ENCODE measurements at regions not wholly inside any gene's neighbourhood (a gene's known extent, or its start where the extent isn't known, plus 50 kb on each side); places are given as distances from the start of the nearest gene placed in this dataset.
"Not testable (repeated sequence)": the region's sequence is repeated elsewhere in the genome, so short reads cannot be mapped to it uniquely, and the experiment has no call there.

DNA sequence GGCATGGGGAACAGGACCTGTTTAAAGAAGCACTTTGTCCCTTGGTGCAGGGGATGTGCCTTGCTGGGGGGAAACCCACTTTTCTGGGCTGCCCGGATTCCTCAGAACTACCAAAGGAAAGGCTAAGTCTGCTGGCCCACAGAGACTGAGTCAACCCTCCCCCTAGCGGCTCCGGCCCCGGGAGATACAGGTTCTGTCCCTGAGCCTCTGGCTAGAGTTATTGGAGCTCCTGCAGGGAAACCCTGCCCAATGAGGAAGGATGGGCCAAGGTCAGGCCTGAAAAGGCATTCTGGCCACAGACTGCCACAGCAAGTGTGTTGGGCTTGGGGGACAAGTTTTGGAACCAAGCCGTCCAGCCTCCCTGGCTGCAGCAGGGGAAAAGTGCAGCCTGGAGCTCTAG, 490.9 kb upstream of the ACTRT1 start:
- Mint-ChIP-seq H3K27me3 (no peaks in the 10 kb centered on the region), H3K27ac (no peak overlapping the region), H3K4me3 (no peak overlapping the region), H3K9me3 (peaks cover 4% of the 10 kb centered on the region), H3K36me3 (ENCODE audit: low read depth) (no peaks in the 10 kb centered on the region), H3K4me1 (no peaks in the 10 kb centered on the region)
- ATAC-seq (replicated peaks) = no peak

DNA sequence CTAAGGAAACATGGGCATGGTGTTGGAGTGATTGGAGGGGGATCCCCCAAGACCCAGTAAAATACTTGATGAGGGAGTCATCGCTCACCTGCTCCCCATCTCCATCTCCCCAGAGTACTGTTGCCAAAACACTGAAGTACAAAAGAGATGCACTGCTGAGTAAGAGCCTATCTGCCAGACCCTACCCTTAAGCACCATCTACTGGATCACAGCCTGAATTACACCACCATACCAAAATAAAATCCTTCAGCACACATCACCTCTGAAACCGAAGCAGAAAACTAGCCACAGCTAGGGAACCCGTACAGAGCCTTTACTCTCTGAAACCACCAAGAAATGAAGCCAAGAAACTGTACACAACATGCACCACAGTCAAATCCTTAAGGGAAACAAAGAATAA, 466.3 kb upstream of the ACTRT1 start:
- no peak for ATAC-seq (replicated peaks)

DNA sequence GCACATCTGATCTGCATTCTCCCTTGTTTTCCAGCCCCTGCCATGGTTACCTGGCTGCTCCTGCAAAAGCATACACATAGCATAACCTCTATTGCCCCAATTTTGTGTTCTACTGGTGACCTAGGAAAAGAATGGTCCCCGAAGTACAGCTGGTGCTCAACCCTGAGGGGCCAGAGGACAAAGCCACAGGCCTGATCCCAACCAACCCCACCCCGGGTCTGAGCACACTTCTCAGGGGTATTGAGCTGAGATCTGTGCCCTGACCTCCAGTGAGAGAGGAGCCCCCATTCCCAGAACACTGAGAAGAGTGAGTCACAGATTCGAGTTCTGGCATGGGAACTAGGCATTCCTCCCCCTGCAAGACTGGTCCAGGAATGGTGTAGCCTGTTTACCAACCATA, 465.5 kb upstream of the ACTRT1 start:
- ATAC-seq (replicated peaks) = no peak
- Mint-ChIP-seq H3K27me3 (no peaks in the 10 kb centered on the region), H3K4me1 (no peaks in the 10 kb centered on the region), H3K36me3 (ENCODE audit: low read depth) (no peaks in the 10 kb centered on the region), H3K9me3 (peaks cover 3% of the 10 kb centered on the region), H3K4me3 (no peak overlapping the region), H3K27ac (no peak overlapping the region)

More for the DNA sequence above, 466.3 kb upstream of the ACTRT1 start:
- H3K9me3 Mint-ChIP-seq = peaks cover 3% of the 10 kb centered on the region
- H3K36me3 Mint-ChIP-seq (ENCODE audit: low read depth) = no peaks in the 10 kb centered on the region
- no peaks in the 10 kb centered on the region for H3K4me1 Mint-ChIP-seq
- H3K27ac Mint-ChIP-seq = no peak overlapping the region
- no peak overlapping the region for H3K4me3 Mint-ChIP-seq
- no peaks in the 10 kb centered on the region for H3K27me3 Mint-ChIP-seq

DNA sequence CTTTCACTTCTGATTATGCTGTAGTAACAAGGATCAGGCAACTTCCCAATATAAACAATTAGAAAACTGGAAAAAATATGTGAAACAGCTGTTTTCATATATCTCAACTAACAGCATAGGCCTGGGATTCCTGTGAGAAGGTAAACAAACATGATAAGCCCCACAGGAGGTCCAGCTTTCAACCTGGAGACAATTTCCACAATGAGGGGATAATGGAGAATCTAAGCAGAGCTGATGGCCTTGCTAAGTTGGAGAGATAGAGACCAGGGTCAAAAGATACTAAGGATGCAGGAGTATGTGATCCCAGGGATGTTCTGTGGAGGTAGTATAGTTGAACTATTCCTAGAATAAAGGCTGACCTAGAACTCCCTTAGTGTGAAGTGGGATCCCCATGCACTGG, 452.3 kb upstream of the ACTRT1 start:
- H3K4me1 Mint-ChIP-seq = no peaks in the 10 kb centered on the region
- no peaks in the 10 kb centered on the region for H3K27me3 Mint-ChIP-seq
- H3K36me3 Mint-ChIP-seq (ENCODE audit: low read depth) = no peaks in the 10 kb centered on the region
- H3K27ac Mint-ChIP-seq = no peak overlapping the region
- no peak for ATAC-seq (replicated peaks)
- no peak overlapping the region for H3K4me3 Mint-ChIP-seq
- no peaks in the 10 kb centered on the region for H3K9me3 Mint-ChIP-seq

DNA sequence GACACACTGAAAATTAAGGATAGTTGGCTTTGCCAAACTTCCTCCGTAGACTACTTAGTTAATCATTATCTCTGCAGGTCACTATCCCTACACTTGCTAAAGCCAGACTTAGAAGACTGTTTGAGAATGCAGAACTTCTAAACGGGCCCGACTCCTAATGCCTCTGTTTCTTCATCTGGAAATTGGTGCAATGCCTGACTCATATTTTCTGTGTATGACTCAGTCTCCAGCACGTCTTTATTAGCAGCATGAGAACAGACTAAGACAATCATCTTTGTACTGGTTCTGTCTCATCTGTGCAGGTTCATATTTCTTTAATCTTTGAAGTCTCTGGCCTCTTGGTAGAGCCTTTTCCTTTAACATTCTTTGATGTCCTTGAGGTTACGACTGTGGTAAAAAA, 411.9 kb upstream of the ACTRT1 start:
- Mint-ChIP-seq H3K27ac (no peak overlapping the region), H3K36me3 (ENCODE audit: low read depth) (no peaks in the 10 kb centered on the region), H3K4me1 (no peaks in the 10 kb centered on the region), H3K27me3 (no peaks in the 10 kb centered on the region), H3K9me3 (peaks cover 4% of the 10 kb centered on the region), H3K4me3 (no peak overlapping the region)
- ATAC-seq (replicated peaks) = no peak

DNA sequence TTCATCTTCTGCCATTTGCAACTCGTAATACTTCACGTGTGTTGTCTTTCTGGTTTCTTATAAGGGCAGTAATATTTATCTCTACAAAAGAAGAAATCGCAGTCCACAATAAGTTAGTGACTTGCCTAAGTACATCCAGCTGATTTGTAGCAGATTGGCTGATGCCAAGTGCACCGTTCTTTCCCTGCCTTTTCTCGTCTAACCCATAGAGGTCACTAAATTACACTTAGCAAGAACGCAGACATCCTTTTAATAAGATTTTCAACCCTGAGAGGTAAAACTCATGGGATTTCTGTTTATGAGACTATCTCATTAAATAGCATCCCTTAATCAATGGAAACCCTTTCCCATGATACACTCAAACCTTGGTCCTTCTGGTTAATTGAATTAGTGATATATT, 408.6 kb upstream of the ACTRT1 start:
- H3K9me3 Mint-ChIP-seq = peaks cover 4% of the 10 kb centered on the region
- no peak overlapping the region for H3K27ac Mint-ChIP-seq
- H3K36me3 Mint-ChIP-seq (ENCODE audit: low read depth) = no peaks in the 10 kb centered on the region
- no peak overlapping the region for H3K4me3 Mint-ChIP-seq
- no peaks in the 10 kb centered on the region for H3K4me1 Mint-ChIP-seq
- ATAC-seq (replicated peaks) = no peak
- H3K27me3 Mint-ChIP-seq = no peaks in the 10 kb centered on the region

DNA sequence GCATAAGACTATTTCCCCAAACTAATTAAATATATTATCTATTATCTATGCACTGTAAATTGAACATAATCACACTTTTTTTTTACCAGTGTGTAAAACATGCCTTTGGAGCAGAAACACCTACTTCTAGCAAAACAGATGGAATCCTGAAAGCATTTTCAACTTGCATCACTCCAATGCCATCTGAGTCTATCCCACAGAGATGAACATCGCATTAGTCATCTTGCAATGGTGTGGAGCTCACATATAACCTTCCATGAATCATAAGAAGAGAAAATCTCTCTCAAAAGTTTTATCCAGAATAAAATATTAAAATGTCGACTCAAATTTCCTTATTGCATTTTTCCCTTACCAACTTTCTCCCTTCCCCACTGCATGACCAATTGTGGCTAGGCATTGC, 406.7 kb upstream of the ACTRT1 start:
- Mint-ChIP-seq H3K27me3 (no peaks in the 10 kb centered on the region), H3K4me1 (no peaks in the 10 kb centered on the region), H3K4me3 (no peak overlapping the region), H3K36me3 (ENCODE audit: low read depth) (no peaks in the 10 kb centered on the region), H3K9me3 (peaks cover 7% of the 10 kb centered on the region), H3K27ac (no peak overlapping the region)
- ATAC-seq (replicated peaks) = no peak

DNA sequence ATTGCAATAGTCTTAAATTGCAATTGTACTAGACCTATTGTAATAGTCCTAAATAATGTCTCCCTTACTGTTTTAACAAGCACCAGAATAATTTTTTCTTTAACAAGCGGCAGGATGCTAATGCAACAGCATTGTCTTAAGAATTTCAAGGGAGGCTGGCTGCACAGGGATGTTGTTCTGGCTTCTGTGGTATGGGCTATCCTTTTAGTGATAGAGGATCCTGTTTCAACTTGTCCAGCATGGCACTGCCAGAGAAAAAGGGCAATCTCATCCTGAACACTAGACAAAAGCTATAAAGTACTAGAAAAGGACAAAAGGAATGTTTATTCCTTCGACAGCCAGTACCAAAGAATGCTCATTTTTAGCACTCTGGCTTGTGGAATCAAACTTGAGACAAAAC, 405.5 kb upstream of the ACTRT1 start:
- no peaks in the 10 kb centered on the region for H3K4me1 Mint-ChIP-seq

DNA sequence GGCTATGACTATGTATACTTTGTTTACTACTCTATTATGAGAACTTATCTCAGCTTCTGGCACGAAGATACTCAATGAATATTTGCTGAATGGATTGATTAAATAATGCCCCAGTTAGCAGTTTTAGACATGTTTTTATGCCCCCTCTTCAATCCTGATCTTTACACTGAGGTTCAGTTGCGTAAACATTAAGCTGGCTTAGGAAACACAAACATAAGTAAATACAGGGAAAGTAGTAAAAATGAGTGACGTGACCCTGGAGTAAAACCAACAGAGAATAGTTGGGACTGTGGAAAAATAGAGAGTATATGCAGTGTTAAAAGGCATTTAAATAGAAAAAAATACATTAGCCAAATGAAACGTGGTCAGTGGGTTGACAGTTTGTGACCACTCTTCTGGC, 387.0 kb upstream of the ACTRT1 start:
- no peak overlapping the region for H3K4me3 Mint-ChIP-seq
- no peaks in the 10 kb centered on the region for H3K36me3 Mint-ChIP-seq (ENCODE audit: low read depth)
- H3K27me3 Mint-ChIP-seq = no peaks in the 10 kb centered on the region
- no peaks in the 10 kb centered on the region for H3K9me3 Mint-ChIP-seq
- H3K27ac Mint-ChIP-seq = no peak overlapping the region
- H3K4me1 Mint-ChIP-seq = no peaks in the 10 kb centered on the region
- ATAC-seq (replicated peaks) = no peak

More for the DNA sequence above, 405.5 kb upstream of the ACTRT1 start:
- H3K27me3 Mint-ChIP-seq = no peaks in the 10 kb centered on the region
- H3K36me3 Mint-ChIP-seq (ENCODE audit: low read depth) = no peaks in the 10 kb centered on the region
- ATAC-seq (replicated peaks) = no peak
- no peak overlapping the region for H3K4me3 Mint-ChIP-seq
- H3K27ac Mint-ChIP-seq = no peak overlapping the region
- peaks cover 8% of the 10 kb centered on the region for H3K9me3 Mint-ChIP-seq

DNA sequence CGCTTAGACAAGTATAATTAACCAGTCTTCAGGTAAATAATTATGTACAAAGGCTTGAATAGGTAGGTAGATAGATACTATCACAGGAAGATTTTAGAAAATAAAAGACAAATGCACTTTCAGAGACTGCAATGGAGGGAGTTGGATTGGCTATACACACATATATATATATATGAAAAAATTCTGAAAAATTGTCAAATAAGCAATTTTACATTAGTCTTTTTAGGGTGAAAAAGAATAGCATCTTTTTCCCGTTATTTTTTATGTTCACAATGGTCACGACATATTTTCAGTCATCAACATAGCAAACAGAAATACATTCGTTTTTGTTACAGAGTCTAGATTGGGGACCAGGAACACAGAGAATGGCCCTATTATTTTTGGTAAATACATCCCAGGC, 385.9 kb upstream of the ACTRT1 start:
- no peaks in the 10 kb centered on the region for H3K4me1 Mint-ChIP-seq
- no peaks in the 10 kb centered on the region for H3K27me3 Mint-ChIP-seq
- H3K27ac Mint-ChIP-seq = no peak overlapping the region
- H3K36me3 Mint-ChIP-seq (ENCODE audit: low read depth) = no peaks in the 10 kb centered on the region
- no peak for ATAC-seq (replicated peaks)
- no peak overlapping the region for H3K4me3 Mint-ChIP-seq
- H3K9me3 Mint-ChIP-seq = no peaks in the 10 kb centered on the region

DNA sequence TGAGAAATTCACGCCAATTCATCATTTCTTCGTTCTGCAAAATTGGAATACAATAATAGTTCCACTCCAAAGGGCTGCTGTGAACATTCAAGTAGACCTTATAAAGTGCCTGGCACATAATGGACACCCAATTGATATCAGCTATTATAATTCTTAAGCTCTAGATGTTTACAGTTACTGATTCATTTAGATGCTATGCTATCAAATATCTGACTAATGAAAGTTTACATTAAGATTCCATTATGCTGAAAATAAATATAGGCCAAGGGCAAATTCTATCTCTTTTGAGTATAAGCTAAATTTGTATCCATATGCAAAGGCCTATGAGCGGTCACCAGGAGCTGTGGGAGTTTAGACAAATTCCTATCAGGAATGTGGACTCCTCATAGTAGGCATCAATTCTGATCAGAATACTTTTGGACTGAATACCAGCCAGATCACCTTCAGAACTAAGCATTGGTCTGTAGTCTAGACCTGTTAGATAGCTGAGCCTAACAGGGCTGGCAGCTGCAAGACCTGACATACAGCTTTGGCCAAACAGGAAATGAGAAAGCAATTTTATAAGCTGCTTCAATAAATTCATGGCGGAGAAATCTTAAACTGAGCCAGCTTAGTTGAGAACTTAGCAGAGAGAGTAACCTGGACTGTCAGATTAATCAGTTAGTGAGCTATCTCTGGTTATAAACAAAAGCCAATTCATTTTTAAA, 384.3 kb upstream of the ACTRT1 start:
- Mint-ChIP-seq H3K4me1 (no peaks in the 10 kb centered on the region), H3K27ac (no peak overlapping the region), H3K9me3 (no peaks in the 10 kb centered on the region), H3K4me3 (no peak overlapping the region), H3K27me3 (no peaks in the 10 kb centered on the region), H3K36me3 (ENCODE audit: low read depth) (no peaks in the 10 kb centered on the region)
- no peak for ATAC-seq (replicated peaks)

DNA sequence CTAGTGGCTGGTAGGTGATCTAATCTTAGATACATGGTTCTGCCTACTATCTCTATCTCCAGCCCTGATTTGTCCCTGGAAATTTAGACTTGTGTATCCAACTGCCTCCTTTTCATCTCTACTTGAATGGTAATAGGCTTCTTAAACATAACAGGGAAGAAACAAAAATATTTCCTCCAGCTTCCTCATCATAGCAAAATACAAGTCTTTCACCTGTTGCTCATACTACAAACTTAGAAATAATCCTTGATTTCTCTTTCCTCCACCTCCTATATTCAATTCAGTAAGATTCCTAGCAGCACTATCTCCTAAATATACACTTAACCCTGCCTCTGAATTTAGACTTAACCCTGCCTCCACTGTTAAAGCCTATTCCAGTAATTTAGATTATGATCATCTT, 373.3 kb upstream of the ACTRT1 start:
- no peak for ATAC-seq (replicated peaks)
- Mint-ChIP-seq H3K27me3 (no peaks in the 10 kb centered on the region), H3K4me3 (no peak overlapping the region), H3K36me3 (ENCODE audit: low read depth) (no peaks in the 10 kb centered on the region), H3K4me1 (no peaks in the 10 kb centered on the region), H3K9me3 (no peaks in the 10 kb centered on the region), H3K27ac (no peak overlapping the region)

DNA sequence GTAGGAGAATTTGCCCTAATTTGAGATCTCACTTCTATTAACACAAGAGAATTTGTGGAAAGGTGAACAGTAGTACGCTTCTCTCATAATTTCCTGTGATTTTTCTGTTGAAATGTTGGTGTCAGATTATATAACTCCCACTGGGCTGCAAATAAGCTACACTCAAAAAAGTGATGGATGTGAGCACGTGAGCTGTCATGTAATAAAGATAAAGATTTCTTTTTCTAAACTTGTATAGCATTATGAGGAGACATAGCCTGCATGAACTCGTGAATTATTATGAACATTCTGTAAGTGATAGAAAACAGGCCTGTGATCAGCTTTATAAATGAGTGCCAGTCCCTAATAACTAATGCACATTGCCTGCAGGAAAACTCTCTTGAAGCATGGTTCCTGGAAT, 356.6 kb upstream of the ACTRT1 start:
- no peaks in the 10 kb centered on the region for H3K27me3 Mint-ChIP-seq

DNA sequence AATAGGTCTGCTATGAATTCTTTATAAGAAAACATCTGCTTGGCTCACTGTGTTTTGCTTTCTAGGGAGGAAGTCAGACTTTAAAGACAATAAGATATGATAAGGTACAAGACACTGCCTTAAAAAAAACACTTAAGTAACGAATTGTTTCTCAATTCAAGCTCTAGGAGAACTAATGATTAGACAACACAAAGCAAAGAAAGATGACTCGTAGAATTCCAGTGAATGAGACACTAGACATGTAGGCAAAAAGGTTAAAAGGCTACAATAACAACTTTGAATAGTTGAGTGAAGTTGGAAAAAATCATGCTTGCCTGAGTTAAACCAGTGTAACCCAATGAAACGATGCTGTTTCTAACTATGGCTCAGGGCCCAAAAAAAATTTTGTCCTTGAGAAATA, 344.4 kb upstream of the ACTRT1 start:
- Mint-ChIP-seq H3K36me3 (ENCODE audit: low read depth) (no peaks in the 10 kb centered on the region), H3K4me3 (no peak overlapping the region), H3K27me3 (no peaks in the 10 kb centered on the region), H3K27ac (no peak overlapping the region), H3K4me1 (no peaks in the 10 kb centered on the region), H3K9me3 (no peaks in the 10 kb centered on the region)
- ATAC-seq (replicated peaks) = no peak

More for the DNA sequence above, 356.6 kb upstream of the ACTRT1 start:
- Mint-ChIP-seq H3K4me1 (no peaks in the 10 kb centered on the region), H3K9me3 (no peaks in the 10 kb centered on the region), H3K36me3 (ENCODE audit: low read depth) (no peaks in the 10 kb centered on the region), H3K4me3 (no peak overlapping the region), H3K27ac (no peak overlapping the region)
- no peak for ATAC-seq (replicated peaks)

DNA sequence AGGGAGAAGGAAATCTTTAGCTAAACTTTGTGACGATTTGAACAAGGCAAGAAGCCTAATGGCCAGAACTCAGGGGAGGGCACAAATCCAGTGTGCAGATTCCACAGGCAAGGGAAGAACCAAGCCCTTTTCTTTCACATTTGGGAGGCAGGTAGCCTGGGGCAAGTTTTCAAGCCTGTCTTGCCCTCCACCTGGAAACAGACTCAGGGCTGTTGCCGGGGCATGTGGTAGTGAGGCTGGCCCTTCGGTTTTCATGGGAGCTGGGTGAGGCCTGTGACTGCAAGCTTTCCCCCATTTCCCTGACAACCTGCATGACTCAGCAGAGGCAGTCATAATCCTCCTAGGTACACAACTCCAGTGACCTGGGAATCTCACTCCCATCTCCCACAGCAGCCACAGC, 331.6 kb upstream of the ACTRT1 start:
- not testable (repeated sequence) for H3K4me1 Mint-ChIP-seq; ATAC-seq (replicated peaks); H3K36me3 Mint-ChIP-seq (ENCODE audit: low read depth); H3K9me3 Mint-ChIP-seq; H3K4me3 Mint-ChIP-seq; H3K27ac Mint-ChIP-seq; H3K27me3 Mint-ChIP-seq

DNA sequence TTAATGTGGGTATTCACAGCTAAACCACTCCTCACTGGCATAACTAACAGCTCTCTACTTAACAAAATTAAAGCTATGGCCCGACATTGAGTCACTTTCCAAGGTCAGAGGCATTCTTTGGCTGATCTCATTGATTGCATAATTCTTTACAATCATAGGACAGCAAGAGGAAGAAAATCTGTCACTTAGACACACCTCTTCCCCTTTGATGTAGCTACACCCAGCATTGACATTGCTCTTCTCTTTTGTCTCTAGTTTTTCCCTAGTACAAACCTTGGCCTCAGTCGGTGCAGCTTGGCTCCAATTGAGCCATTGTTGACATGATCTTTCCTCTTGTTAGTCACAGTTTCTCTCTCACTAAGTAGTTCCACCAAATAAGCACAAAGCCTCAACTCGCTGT, 313.3 kb upstream of the ACTRT1 start:
- no peak overlapping the region for H3K4me3 Mint-ChIP-seq
- H3K9me3 Mint-ChIP-seq = peaks cover 5% of the 10 kb centered on the region

More for the DNA sequence above, 313.3 kb upstream of the ACTRT1 start:
- Mint-ChIP-seq H3K27ac (no peak overlapping the region), H3K27me3 (no peaks in the 10 kb centered on the region), H3K4me1 (no peaks in the 10 kb centered on the region), H3K36me3 (ENCODE audit: low read depth) (no peaks in the 10 kb centered on the region)
- no peak for ATAC-seq (replicated peaks)
